ENCODE measurements at regions not wholly inside any gene's neighbourhood (a gene's known extent, or its start where the extent isn't known, plus 50 kb on each side); places are given as distances from the start of the nearest gene placed in this dataset.
"Not testable (repeated sequence)": the region's sequence is repeated elsewhere in the genome, so short reads cannot be mapped to it uniquely, and the experiment has no call there.

- no peak overlapping the region for H3K9ac ChIP-seq (ENCODE audit: control insufficient read depth, insufficient read depth, low read length)
- in situ Hi-C loops (cut with MboI), result no loop called here
- no peaks in the 10 kb centered on the region; the same call in none of the 2 replicates for H3K79me2 ChIP-seq (ENCODE audit: control insufficient read depth, insufficient read depth, low read length)
- H3K4me1 ChIP-seq (ENCODE audit: control insufficient read depth, insufficient read depth, low read length), result peaks cover 22% of the 10 kb centered on the region; the same call in 1 of the 2 replicates
- ChIA-PET SMC1A (ENCODE audit: uncharacterized antibody, unreplicated experiment) (interaction anchor here (1.2 kb wide), 1 partner anchor 20 kb away, joined by 4 read pairs; a partner anchor contains a TSS), RAD21 (ENCODE audit: unreplicated experiment) (no interaction called here), CTCF (no interaction called here), POLR2A (no interaction called here)
- H3K36me3 ChIP-seq (ENCODE audit: control insufficient read depth in 2 of 2, insufficient read depth in 2 of 2, low read length in 1 of 2), result no peaks in the 10 kb centered on the region
- H3K4me3 ChIP-seq, result no peak overlapping the region
- no peak overlapping the region for H3K4me2 ChIP-seq (ENCODE audit: control insufficient read depth, insufficient read depth)
- intact Hi-C loops (cut with micrococcal nuclease; ENCODE audit: unreplicated experiment), result no loop called here
- ATAC-seq (no peak), DNase-seq (ENCODE audit: low read depth, low spot score) (no peak), FAIRE-seq (no peak)
- no peaks in the 10 kb centered on the region for H3K27me3 ChIP-seq (replicated peaks in 1 of 2; ENCODE audit: control insufficient read depth in 2 of 2, insufficient read depth in 2 of 2, low read length in 1 of 2)
- H4K20me1 ChIP-seq (ENCODE audit: control insufficient read depth, insufficient read depth), result no peaks in the 10 kb centered on the region
- 95% methylated on average over 3 of the region's 3 CpGs for WGBS (ENCODE audit: insufficient coverage, insufficient replicate concordance, low lambda C conversion rate, missing lambda C conversion rate)
- no peaks in the 10 kb centered on the region; the same call in 2 of the 3 replicates for H3K9me3 ChIP-seq (replicated peaks; ENCODE audit: control insufficient read depth, insufficient read depth, low read length)
- BruUV-seq (replicated peaks), result no TSS peak
- TF ChIP-seq SMAD1 (IDR thresholded peaks at IDR 0.05; ENCODE audit: low read depth, partially characterized antibody) (no peak), SRF (IDR thresholded peaks at IDR 0.05; ENCODE audit: low read depth in 2 of 2, low read length in 2 of 2) (no peak), SREBF1 (IDR thresholded peaks at IDR 0.05; ENCODE audit: low read length) (no peak), RELA (IDR thresholded peaks at IDR 0.05; ENCODE audit: borderline replicate concordance, partially characterized antibody) (no peak), CHD4 (IDR thresholded peaks at IDR 0.05) (no peak), POLR2A (IDR thresholded peaks at IDR 0.05; ENCODE audit: low read depth, low read length) (no peak), ZZZ3 (IDR thresholded peaks at IDR 0.05; ENCODE audit: control insufficient read depth, insufficient read length, low read depth) (no peak), HCFC1 (IDR thresholded peaks at IDR 0.05; ENCODE audit: low read length) (no peak), ATF3 (IDR thresholded peaks at IDR 0.05; ENCODE audit: borderline replicate concordance, extremely low read depth, low read depth, low read length) (no peak)
- TF ChIP-seq, protein P1, sequence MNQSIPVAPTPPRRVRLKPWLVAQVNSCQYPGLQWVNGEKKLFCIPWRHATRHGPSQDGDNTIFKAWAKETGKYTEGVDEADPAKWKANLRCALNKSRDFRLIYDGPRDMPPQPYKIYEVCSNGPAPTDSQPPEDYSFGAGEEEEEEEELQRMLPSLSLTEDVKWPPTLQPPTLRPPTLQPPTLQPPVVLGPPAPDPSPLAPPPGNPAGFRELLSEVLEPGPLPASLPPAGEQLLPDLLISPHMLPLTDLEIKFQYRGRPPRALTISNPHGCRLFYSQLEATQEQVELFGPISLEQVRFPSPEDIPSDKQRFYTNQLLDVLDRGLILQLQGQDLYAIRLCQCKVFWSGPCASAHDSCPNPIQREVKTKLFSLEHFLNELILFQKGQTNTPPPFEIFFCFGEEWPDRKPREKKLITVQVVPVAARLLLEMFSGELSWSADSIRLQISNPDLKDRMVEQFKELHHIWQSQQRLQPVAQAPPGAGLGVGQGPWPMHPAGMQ (IDR thresholded peaks at IDR 0.05; ENCODE audit: borderline replicate concordance), result no peak
- H3K27ac ChIP-seq (ENCODE audit: control insufficient read depth, insufficient read depth), result no peak overlapping the region
- no peak overlapping the region for H2AFZ ChIP-seq (ENCODE audit: control insufficient read depth, low read depth, low read length)
These were observed 116.8 kb downstream of the ZFAND4 start for GRCh38 chr10:45555795-45556194.

GRCh38 chr10:45555332-45555731 is 117.2 kb downstream of the ZFAND4 start:
- RAD21 ChIA-PET (ENCODE audit: unreplicated experiment), result not testable (repeated sequence)

More at GRCh38 chr10:45555332-45555731, 117.2 kb downstream of the ZFAND4 start:
- DNase-seq (ENCODE audit: low read depth, low spot score); H3K4me2 ChIP-seq (ENCODE audit: control insufficient read depth, insufficient read depth); H3K79me2 ChIP-seq (ENCODE audit: control insufficient read depth, insufficient read depth, low read length); H3K4me3 ChIP-seq; intact Hi-C loops (cut with micrococcal nuclease; ENCODE audit: unreplicated experiment); H3K9ac ChIP-seq (ENCODE audit: control insufficient read depth, insufficient read depth, low read length); H3K27me3 ChIP-seq (replicated peaks in 1 of 2; ENCODE audit: control insufficient read depth in 2 of 2, insufficient read depth in 2 of 2, low read length in 1 of 2); FAIRE-seq; BruUV-seq (replicated peaks); H2AFZ ChIP-seq (ENCODE audit: control insufficient read depth, low read depth, low read length); in situ Hi-C loops (cut with MboI); H3K9me3 ChIP-seq (replicated peaks; ENCODE audit: control insufficient read depth, insufficient read depth, low read length); H3K36me3 ChIP-seq (ENCODE audit: control insufficient read depth in 2 of 2, insufficient read depth in 2 of 2, low read length in 1 of 2); CTCF ChIA-PET; H4K20me1 ChIP-seq (ENCODE audit: control insufficient read depth, insufficient read depth); ATAC-seq; H3K27ac ChIP-seq (ENCODE audit: control insufficient read depth, insufficient read depth); POLR2A ChIA-PET: not testable (repeated sequence)
- 82% methylated on average over 4 of the region's 5 CpGs for WGBS (ENCODE audit: insufficient coverage, insufficient replicate concordance, low lambda C conversion rate, missing lambda C conversion rate)
- SMC1A ChIA-PET (ENCODE audit: uncharacterized antibody, unreplicated experiment), result interaction anchor here (1.2 kb wide), 1 partner anchor 20 kb away, joined by 4 read pairs; a partner anchor contains a TSS
- H3K4me1 ChIP-seq (ENCODE audit: control insufficient read depth, insufficient read depth, low read length), result peaks cover 18% of the 10 kb centered on the region; the same call in 1 of the 2 replicates

Data from GM12878 (cell line).